Activated T-cell treated with anti-CD3 and anti-CD28 coated beads, Interleukin-2, amount 50 U/mL, for 72 hours (primary cell): ENCODE measurements at regions not wholly inside any gene's neighbourhood (a gene's known extent, or its start where the extent isn't known, plus 50 kb on each side); places are given as distances from the start of the nearest gene placed in this dataset.

Source experiments
- ATAC-seq, 2 donors: fragments of 150-1000 bp; cut with Tn5 transposase; replicated peaks in 1 of 2; 2 replicates each; pipeline ENCODE4 v1.10.0; 2021; ENCODE audit warnings: moderate library complexity in 2 of 2, mild to moderate bottlenecking in 1 of 2
- DNase-seq, 2 donors: peaks; one replicate each; pipeline ENCODE4 v3.0.0; 2021 to 2022; ENCODE audit warnings: mixed read lengths in 1 of 2
- H3K27ac Mint-ChIP-seq: one replicate; pipeline ENCODE4 v1.8.0; 2022; ENCODE audit warnings: mild to moderate bottlenecking, moderate library complexity, mixed read lengths
- H3K27me3 Mint-ChIP-seq: one replicate; pipeline ENCODE4 v1.8.0; 2022; ENCODE audit warnings: low read depth, mixed read lengths
- H3K36me3 Mint-ChIP-seq, 2 donors: one replicate each; pipeline ENCODE4 v1.8.0; 2022; ENCODE audit warnings: mixed read lengths in 2 of 2, mild to moderate bottlenecking in 1 of 2; ENCODE audit not compliant: insufficient read depth in 2 of 2
- H3K4me1 Mint-ChIP-seq: one replicate; pipeline ENCODE4 v1.8.0; 2022; ENCODE audit warnings: low read depth, mixed read lengths
- H3K4me3 Mint-ChIP-seq, 2 donors: one replicate each; pipeline ENCODE4 v1.8.0; 2022; ENCODE audit warnings: mild to moderate bottlenecking in 2 of 2, mixed read lengths in 2 of 2, moderate library complexity in 2 of 2
- H3K9me3 Mint-ChIP-seq, 2 donors: one replicate each; pipeline ENCODE4 v1.8.0; 2022; ENCODE audit warnings: mixed read lengths in 2 of 2

- no peaks in the 10 kb centered on the region for H3K4me1 Mint-ChIP-seq
- no peak overlapping the region for H3K4me3 Mint-ChIP-seq
- no peak for DNase-seq
- peaks cover 0 to 2% of the 10 kb centered on the region in 2 donors for H3K9me3 Mint-ChIP-seq
- H3K27me3 Mint-ChIP-seq = peaks cover 18% of the 10 kb centered on the region
- ATAC-seq = no peak
- no peak overlapping the region for H3K27ac Mint-ChIP-seq
- H3K36me3 Mint-ChIP-seq = no peaks in the 10 kb centered on the region
Measured at GRCh38 chr2:126367361-126367760, 288.6 kb upstream of the GYPC start.

- DNase-seq (no peak), ATAC-seq (no peak)
- Mint-ChIP-seq H3K9me3 (peaks cover 0 to 2% of the 10 kb centered on the region in 2 donors), H3K27me3 (peaks cover 18% of the 10 kb centered on the region), H3K4me3 (no peak overlapping the region), H3K4me1 (no peaks in the 10 kb centered on the region), H3K27ac (no peak overlapping the region), H3K36me3 (no peaks in the 10 kb centered on the region)
Measured at GRCh38 chr2:126368758-126369157, 287.2 kb upstream of the GYPC start.

DNA sequence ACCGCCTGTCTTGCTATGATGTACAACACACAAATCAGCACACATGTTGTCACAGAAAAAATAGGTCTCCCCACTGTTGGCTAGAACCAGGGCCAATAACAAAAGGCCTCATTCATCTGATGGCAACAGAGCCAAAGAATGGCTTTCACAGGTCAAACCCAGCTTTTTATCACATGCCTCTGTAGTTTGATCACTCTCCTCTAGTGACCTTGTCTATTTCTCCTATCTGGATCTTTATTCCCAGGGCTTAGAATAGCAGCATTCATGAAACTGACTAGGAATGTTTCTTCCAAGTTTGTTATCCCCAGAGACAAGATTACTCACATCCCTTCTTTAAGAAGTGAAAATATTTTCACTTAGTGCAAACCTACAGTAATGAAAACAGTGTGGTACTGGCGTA is 285.8 kb upstream of the GYPC start:
- H3K4me1 Mint-ChIP-seq = no peaks in the 10 kb centered on the region
- H3K36me3 Mint-ChIP-seq = no peaks in the 10 kb centered on the region
- ATAC-seq (no peak), DNase-seq (no peak)
- peaks cover 0 to 2% of the 10 kb centered on the region in 2 donors for H3K9me3 Mint-ChIP-seq
- H3K27ac Mint-ChIP-seq = no peak overlapping the region
- H3K27me3 Mint-ChIP-seq = peaks cover 6% of the 10 kb centered on the region
- H3K4me3 Mint-ChIP-seq = no peak overlapping the region

- Mint-ChIP-seq H3K9me3 (peaks cover 0 to 2% of the 10 kb centered on the region in 2 donors), H3K4me1 (no peaks in the 10 kb centered on the region), H3K27me3 (no peaks in the 10 kb centered on the region), H3K4me3 (no peak overlapping the region), H3K36me3 (no peaks in the 10 kb centered on the region), H3K27ac (no peak overlapping the region)
- ATAC-seq (no peak), DNase-seq (no peak)
Measured at GRCh38 chr2:126372406-126372805, 283.6 kb upstream of the GYPC start.

GRCh38 chr2:126378176-126378575 is 277.8 kb upstream of the GYPC start:
- no peak for ATAC-seq
- no peak for DNase-seq
- Mint-ChIP-seq H3K27me3 (peaks cover 24% of the 10 kb centered on the region), H3K9me3 (no peaks in the 10 kb centered on the region), H3K36me3 (no peaks in the 10 kb centered on the region), H3K4me3 (no peak overlapping the region), H3K27ac (no peak overlapping the region), H3K4me1 (no peaks in the 10 kb centered on the region)

GRCh38 chr2:126381091-126381490 is 274.9 kb upstream of the GYPC start:
- Mint-ChIP-seq H3K4me1 (no peaks in the 10 kb centered on the region), H3K4me3 (no peak overlapping the region), H3K9me3 (peaks cover 2% of the 10 kb centered on the region in 2 donors), H3K27me3 (peaks cover 24% of the 10 kb centered on the region), H3K27ac (no peak overlapping the region), H3K36me3 (no peaks in the 10 kb centered on the region)
- DNase-seq (no peak), ATAC-seq (no peak)

DNA sequence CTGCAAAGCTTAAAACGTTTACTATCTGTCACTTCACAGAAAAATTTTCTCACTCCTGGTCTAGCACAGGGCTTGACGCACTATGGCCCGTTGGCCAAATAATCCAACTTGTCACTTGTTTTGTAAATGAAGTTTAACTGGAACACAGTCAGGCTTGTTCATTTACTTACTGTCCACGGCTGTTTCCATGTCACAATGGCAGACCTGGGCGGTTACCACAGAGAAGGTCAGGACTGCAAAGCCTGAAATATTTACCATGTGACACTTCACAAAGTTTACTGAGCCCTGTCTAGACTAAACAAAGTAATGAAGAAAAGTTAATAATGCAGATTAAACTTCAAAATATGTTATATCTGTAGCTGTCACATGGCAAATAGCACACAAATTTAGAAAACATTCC is 273.0 kb upstream of the GYPC start:
- H3K4me3 Mint-ChIP-seq = no peak overlapping the region
- no peak overlapping the region for H3K27ac Mint-ChIP-seq
- DNase-seq (no peak), ATAC-seq (no peak)
- H3K27me3 Mint-ChIP-seq = peaks cover 24% of the 10 kb centered on the region
- peaks cover 7 to 8% of the 10 kb centered on the region in 2 donors for H3K36me3 Mint-ChIP-seq
- no peaks in the 10 kb centered on the region for H3K4me1 Mint-ChIP-seq
- H3K9me3 Mint-ChIP-seq = peaks cover 13% of the 10 kb centered on the region in 2 donors

DNA sequence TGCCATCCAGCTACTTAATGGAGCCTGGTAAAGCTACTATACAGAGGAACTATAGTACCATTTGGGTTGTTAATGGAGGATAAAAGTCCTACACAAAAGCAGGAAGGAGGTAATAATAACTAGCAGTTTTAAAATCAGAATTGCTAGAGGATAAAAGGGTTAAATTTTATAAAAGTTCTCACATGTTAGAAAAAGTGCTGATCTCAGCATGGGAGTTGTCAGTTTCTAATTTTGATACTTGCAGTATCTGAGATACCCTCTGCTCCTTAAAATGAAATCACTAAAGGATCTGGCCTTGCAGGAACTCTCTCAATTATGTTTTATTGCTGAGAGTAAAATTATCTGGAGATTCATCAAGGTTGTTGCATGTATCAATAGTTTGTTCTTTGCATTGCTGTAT is 272.2 kb upstream of the GYPC start:
- Mint-ChIP-seq H3K4me1 (no peaks in the 10 kb centered on the region), H3K9me3 (peaks cover 13% of the 10 kb centered on the region in 2 donors), H3K4me3 (no peak overlapping the region)

DNA sequence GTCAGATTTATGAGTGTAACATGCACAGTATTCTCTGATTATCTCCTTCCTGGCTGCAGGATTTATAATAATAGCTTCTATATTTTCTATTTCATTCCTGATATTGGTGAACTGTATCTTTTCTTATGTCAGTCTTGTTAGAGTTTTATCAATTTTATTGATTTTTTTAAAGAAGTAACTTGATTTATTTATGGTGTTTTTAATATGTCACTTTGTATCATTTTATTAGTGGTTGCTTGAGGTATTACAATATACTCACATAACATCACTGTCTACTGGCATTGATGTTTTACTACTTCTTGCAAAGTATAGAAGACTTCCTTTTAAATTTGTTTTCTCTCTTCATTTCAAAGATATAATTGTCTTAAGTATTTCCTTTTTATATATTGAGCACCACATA is 270.5 kb upstream of the GYPC start:
- no peak overlapping the region for H3K4me3 Mint-ChIP-seq
- H3K27ac Mint-ChIP-seq = no peak overlapping the region
- ATAC-seq (no peak), DNase-seq (no peak)
- peaks cover 13% of the 10 kb centered on the region in 2 donors for H3K9me3 Mint-ChIP-seq
- peaks cover 7 to 12% of the 10 kb centered on the region in 2 donors for H3K36me3 Mint-ChIP-seq
- H3K4me1 Mint-ChIP-seq = no peaks in the 10 kb centered on the region
- peaks cover 7% of the 10 kb centered on the region for H3K27me3 Mint-ChIP-seq

More for the DNA sequence above, 272.2 kb upstream of the GYPC start:
- no peak for ATAC-seq
- H3K27me3 Mint-ChIP-seq = peaks cover 24% of the 10 kb centered on the region
- DNase-seq = no peak
- no peak overlapping the region for H3K27ac Mint-ChIP-seq
- peaks cover 7 to 10% of the 10 kb centered on the region in 2 donors for H3K36me3 Mint-ChIP-seq

DNA sequence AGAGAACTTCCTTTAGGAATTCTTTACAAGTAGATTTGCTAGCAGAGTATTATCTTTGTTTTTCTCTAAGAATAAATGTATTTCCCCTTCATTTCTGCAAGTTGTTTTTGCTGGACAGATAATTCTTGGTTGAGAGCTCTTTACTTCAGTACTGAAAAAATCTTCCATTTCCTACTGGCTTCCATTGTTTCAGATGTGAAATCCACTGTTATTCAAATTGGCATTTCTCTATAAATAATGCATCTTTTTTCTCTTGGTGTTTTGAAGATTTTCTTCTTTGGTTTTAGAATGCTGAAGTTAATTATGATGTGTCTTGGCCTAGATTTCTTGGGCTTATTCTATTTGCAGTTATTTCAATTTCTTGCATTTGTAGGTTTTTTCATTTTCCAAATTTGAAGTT is 270.0 kb upstream of the GYPC start:
- Mint-ChIP-seq H3K36me3 (peaks cover 7 to 12% of the 10 kb centered on the region in 2 donors), H3K4me3 (no peak overlapping the region), H3K27me3 (peaks cover 7% of the 10 kb centered on the region), H3K4me1 (no peaks in the 10 kb centered on the region), H3K9me3 (peaks cover 13% of the 10 kb centered on the region in 2 donors), H3K27ac (no peak overlapping the region)
- no peak for DNase-seq
- ATAC-seq = no peak

DNA sequence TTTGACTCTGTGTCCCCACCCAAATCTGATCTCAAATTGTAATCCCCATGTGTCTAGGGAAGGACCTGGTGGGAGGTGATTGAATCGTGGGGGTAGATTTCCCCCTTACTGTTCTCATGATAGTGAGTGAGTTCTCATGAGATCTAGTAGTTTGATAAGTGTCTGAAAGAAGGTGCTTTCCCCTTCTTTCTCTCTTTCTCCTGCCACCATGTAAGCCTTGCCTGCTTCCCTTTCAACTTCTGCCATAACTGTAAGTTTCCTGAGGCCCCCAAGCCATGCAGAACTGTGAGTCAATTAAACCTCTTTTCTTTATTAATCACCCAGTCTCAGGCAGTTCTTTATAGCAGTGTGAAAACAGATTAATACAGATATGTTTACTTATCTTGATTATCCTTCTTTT is 266.5 kb upstream of the GYPC start:
- H3K4me1 Mint-ChIP-seq = no peaks in the 10 kb centered on the region
- peaks cover 2% of the 10 kb centered on the region for H3K27me3 Mint-ChIP-seq
- no peak overlapping the region for H3K4me3 Mint-ChIP-seq
- DNase-seq = no peak
- peaks cover 13% of the 10 kb centered on the region in 2 donors for H3K9me3 Mint-ChIP-seq
- H3K27ac Mint-ChIP-seq = no peak overlapping the region
- no peak for ATAC-seq
- peaks cover 7 to 12% of the 10 kb centered on the region in 2 donors for H3K36me3 Mint-ChIP-seq

GRCh38 chr2:126392889-126393288 is 263.1 kb upstream of the GYPC start:
- ATAC-seq (no peak), DNase-seq (no peak)
- Mint-ChIP-seq H3K36me3 (peaks cover 0 to 4% of the 10 kb centered on the region in 2 donors), H3K27ac (no peak overlapping the region), H3K27me3 (peaks cover 23% of the 10 kb centered on the region), H3K4me3 (no peak overlapping the region), H3K4me1 (no peaks in the 10 kb centered on the region), H3K9me3 (peaks cover 0 to 1% of the 10 kb centered on the region in 2 donors)

GRCh38 chr2:126399001-126399400 is 257.0 kb upstream of the GYPC start:
- Mint-ChIP-seq H3K4me3 (no peak overlapping the region), H3K9me3 (peaks cover 1 to 2% of the 10 kb centered on the region in 2 donors), H3K4me1 (no peaks in the 10 kb centered on the region), H3K27ac (no peak overlapping the region), H3K36me3 (no peaks in the 10 kb centered on the region), H3K27me3 (peaks cover 33% of the 10 kb centered on the region)
- no peak for ATAC-seq
- DNase-seq = peak; percentile 12 to 29

DNA sequence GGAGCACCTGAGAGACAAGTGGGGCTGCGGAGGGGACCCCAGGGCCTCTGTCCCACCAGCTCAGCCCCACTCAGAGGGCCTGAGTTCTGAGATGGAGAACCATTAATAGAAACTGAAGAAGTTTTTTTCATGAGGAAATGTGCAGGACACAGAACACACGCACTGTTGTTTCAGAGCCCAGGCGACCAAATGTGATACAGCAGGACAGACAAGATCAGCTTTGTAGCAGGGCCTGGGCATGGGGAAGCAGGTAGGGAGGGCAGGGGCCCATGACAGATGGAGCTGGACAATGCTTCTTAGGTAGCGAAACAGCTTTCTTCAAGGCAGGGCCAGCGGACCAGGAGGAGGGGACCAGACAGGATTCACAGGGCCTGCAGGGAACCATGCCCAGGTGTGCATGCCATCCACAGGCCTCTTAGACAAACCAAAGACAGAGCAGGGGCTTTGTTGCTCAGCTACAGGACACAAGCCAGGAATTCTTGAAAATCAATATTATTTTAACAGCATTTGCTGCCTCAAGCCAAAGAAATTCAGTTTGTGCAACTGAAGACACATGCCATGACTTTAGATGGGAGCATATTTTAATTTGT is 252.8 kb upstream of the GYPC start:
- ATAC-seq (no peak), DNase-seq (no peak)
- Mint-ChIP-seq H3K4me1 (no peaks in the 10 kb centered on the region), H3K9me3 (peaks cover 0 to 2% of the 10 kb centered on the region in 2 donors), H3K27ac (no peak overlapping the region), H3K4me3 (no peak overlapping the region), H3K36me3 (no peaks in the 10 kb centered on the region), H3K27me3 (peaks cover 41% of the 10 kb centered on the region)
